ENCODE measurements at regions not wholly inside any gene's neighbourhood (a gene's known extent, or its start where the extent isn't known, plus 50 kb on each side); places are given as distances from the start of the nearest gene placed in this dataset.
"Not testable (repeated sequence)": the region's sequence is repeated elsewhere in the genome, so short reads cannot be mapped to it uniquely, and the experiment has no call there.

DNA sequence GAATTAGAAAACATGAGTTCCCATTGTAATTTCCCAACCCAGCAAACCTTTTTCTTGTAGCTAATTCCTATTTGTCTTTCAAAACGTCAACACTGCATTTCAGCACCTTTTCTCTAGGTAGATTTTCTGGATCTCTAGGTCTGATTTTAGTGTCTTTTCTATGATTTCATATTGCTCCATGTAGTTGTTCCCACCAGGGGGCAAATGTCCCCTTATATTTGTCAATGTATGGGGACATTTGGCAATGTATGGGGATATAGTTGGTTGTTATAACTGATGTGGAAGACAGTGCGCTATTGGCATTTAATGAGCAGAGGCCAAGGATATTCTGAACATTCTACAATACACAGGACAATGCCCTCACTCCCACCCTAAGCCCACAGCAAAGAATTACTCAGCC lies 273.9 kb upstream of the ADRA1B start:
- no peak for DNase-seq (ENCODE audit: low read depth in 2 of 2)

DNA sequence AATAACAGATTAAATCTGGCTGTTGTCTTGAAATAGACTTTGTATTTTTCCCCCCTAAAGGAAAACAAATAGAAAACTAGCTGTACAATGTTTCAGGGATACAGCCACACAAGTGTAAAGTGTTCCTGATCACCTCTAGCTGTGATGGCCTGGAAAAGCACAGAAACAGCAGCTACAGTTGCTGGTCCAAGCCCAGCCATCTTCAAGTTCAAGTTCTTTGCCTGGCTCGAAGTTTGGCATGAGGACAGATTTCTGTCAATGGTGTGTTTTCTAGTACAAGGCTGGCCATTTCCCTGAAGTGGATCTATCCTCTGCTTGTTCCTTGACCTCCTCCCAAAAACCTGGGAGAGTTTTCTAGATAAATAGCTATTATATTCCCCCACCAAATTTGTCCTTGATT lies 272.2 kb upstream of the ADRA1B start:
- DNase-seq (ENCODE audit: low read depth in 2 of 2) = no peak

DNA sequence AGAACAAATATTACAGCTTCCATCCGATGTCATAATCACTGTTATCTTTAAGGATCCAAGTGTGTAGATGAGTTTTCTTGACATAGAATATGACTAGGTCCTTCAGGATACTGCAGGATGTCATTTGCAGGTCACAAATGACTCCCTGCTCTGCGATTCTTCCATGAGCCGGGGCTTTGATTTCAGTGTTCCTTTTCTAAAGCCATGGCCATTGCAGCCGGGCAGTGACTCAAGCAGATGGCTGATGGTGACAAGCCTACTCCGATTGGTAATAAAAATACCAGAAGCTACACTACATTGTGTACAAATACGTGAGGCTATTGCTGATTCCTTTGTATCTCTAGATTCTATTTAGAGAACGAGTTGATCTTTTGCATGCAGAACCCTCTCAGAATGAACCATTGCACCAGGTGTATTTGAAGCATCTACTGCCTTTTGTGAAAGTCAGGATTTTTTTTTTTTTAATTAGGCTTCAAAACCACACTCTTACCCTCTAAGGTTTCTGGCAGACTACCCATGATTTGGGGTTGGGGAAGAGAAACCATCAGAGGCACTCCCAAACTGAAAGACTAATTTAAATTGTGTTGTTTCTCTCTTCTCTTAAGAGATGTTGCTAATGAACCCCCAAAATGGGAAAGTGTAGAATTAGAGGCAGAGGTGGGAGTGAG lies 271.0 kb upstream of the ADRA1B start:
- DNase-seq (ENCODE audit: low read depth in 2 of 2) = no peak

DNA sequence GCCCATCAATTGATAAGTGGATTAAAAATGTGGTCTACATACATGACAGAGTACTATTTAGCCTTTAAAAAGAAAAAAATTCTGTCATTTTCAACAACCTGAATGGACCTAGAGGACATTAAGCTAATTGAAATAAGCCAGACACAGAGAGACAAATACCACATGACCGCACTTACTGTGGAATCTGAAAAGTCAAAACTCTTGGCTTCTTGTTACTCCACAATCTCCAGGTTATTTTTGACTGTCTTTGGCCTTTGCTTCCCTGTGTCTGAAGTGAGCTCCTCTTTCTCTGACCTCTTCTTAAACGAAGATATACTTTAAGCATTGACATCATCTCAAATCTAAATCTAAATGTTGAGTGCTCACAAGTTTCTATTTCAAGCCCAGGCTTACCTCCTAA lies 265.5 kb upstream of the ADRA1B start:
- no peak for DNase-seq (ENCODE audit: low read depth in 2 of 2)

DNA sequence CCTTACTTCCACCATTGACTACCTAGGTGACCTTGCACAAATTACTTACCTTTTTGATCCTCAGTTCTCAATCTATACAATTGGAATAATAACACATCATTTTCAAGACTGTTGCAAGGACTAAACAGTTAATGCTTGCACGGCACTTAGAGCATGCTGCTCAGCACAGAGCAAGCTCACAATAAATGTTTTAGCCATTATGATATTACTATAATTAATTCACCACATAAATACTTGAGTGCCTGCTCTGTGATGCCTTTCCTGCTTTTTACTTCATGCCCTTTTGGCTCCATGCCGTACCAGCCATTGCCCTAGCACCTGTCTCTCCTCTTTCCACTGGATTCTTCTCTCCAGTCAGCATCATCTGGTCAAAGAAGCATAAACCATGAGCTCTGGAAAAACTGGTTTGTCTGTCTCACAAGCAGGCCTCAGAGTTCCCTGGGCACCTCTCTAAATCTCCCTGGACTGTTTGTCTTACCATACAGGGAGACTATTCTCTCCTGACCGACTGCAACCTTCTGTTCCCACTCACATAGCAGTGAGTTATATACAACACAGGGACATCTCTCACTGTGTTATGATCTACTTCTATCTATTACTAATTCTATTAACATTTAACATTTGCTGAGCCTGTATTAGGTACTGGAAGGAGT lies 260.4 kb upstream of the ADRA1B start:
- DNase-seq (ENCODE audit: low read depth in 2 of 2) = no peak

DNA sequence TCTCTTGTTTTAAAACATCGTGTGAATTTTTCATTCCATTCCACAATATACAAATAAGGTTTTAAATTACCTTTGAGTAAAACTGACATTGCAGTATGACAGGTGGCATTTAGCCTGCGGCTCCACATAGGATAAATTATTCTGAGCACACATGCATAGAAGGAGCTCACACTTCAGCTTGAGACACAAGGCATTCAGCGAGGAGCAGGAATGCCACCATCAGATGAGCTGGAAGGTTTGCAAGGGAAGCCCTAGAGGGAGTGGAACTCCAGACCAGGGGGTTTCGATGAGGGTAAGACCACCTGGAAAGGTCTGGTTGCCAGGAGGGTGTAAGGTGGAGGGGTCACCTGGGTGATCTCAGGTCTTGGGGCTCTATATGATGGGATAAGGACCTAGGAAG lies 259.0 kb upstream of the ADRA1B start:
- no peak for DNase-seq (ENCODE audit: low read depth in 2 of 2)

DNA sequence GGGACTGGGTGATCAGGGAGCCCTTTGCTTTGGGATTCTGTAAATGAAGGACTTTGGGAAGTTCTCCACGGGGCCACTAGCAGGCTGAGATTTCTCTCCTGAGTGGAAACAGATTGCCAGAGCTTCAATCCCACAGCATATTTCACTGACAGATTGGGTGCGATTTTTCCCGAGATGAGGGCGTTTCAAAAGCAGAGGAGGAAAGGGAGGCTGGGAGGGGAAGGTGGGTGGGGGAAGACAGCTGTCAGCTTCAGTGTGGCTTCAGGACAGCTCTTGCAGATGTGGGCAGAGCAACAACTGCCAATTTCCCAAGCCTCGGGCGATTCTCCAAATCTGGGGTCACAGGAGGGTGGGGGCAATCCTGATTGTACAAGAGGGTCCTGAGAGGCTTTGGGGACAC lies 258.5 kb upstream of the ADRA1B start:
- DNase-seq (ENCODE audit: low read depth in 2 of 2) = no peak

DNA sequence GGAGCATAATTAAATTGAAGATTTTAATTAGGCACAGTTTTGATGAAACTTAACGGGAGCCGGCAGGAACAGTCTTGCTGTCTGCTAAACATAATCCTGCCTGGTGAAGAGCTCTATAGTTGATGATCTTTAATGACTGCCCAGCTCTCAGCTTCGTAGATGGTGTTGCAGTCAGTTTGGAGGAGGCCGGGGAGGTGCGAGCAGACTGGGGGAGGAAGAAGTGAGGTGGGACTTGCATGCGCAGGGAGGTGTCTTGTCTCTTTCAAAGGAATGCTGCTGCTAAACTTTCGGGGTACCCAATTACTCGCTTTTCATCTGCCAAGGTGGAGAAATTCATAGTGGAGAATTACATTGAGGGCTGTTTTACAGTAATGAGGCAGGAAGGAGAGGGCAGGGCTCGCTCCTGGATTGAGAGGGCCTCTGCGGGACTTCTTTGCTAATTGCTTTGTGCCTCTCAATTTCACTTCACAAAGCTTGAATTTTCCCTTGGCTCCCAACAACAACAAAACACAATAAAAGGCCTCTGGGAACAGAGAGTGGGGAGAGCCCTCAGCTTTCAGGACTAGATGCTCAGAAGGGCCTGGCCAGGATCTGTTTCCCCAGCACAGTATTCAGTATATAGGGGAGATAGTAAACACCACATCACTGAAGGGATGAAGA lies 257.9 kb upstream of the ADRA1B start:
- no peak for DNase-seq (ENCODE audit: low read depth in 2 of 2)

DNA sequence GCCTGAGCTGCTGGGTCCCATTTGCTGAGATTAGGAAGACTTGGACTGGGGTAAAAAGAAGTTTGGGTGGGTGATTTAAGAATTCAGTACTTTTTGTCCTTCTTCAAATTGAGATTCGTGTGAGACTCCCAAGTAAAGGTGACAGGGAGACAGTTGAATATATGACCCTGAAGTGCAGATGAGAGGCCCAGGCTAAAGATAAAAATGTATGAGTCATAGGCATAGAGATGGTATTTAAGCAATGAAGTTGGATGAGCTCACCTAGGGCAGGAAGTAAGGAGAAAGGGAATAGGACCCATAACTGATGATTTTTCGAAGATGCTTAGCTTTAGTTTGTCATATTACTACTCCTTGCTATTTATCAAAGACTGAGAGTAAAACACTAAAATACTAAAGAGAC lies 255.9 kb upstream of the ADRA1B start:
- DNase-seq (ENCODE audit: low read depth in 2 of 2) = no peak

DNA sequence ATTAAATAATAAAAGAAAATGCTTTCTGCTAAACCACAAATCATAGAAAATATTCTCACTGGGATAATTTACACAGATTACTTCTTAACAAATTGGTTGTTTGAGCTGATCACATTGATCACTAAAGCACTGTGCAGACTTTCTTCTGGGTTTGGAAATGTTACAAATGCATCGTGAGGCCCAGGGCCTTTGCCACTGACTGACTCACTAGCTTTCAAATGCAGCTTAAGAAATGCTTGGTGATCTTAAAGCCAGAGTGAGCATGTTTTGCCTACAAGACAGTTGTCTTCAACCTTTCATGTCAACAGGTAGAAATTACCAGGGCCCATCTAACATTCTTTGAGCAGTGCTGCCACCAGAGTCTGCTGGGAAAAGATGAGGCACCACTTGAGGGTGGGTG lies 252.3 kb upstream of the ADRA1B start:
- DNase-seq (ENCODE audit: low read depth in 2 of 2) = no peak

DNA sequence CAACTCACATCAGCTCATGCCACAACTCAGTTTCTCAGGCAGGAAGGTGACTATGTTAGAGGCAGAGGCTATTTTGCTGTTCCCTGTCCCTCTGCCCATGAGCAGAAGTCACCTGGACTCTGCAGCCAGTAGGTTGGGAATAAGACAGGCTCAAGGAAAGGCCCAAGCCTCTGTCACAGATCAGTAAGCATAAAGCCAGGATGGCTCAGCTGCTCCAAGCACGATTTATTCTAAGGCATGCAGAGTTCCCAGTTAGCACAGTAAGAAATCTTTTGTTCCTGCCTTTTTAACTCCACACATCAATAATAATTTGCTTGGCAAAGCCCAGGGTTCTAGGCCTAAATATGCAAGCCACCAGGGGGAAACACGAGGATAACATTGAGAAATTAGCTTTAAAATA lies 249.0 kb upstream of the ADRA1B start:
- no peak for DNase-seq (ENCODE audit: low read depth in 2 of 2)

DNA sequence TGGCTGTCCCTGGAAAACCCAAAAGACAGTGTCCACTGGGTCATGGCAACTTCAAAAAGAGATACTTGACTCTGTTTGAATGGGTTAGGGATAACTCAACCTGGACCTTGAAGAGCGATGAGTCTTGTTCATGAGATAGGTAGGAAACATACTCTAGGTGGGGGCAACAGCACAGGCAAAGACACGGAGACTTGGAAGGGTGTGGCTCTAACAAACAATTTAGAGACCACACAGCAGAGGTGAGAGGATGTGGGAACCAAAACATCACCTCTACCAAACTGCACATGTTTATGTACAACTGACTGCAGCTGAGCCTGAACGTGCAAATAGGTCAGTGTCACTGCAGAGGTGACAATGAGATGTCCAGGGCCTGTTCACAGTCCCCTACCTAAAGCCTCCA lies 247.7 kb upstream of the ADRA1B start:
- DNase-seq (ENCODE audit: low read depth in 2 of 2) = no peak

DNA sequence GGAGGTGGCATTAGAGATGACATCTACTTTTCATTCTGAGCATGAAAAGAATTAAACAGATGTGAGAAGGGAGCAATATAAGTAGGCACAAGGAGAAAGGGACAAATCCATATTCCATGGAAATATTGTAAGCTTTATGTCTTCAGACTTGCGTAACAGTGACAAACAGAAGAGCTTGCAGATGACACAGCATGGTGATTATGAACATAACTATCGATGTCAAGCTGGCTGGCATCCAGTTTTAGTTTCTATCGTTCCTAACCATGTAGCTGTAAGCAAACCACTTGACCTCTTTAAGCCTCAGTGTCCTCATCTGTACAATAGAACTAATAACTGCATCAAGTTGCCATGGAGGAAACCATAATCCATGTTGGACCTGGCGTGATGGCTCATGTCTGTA lies 246.7 kb upstream of the ADRA1B start:
- DNase-seq (ENCODE audit: low read depth in 2 of 2) = no peak

DNA sequence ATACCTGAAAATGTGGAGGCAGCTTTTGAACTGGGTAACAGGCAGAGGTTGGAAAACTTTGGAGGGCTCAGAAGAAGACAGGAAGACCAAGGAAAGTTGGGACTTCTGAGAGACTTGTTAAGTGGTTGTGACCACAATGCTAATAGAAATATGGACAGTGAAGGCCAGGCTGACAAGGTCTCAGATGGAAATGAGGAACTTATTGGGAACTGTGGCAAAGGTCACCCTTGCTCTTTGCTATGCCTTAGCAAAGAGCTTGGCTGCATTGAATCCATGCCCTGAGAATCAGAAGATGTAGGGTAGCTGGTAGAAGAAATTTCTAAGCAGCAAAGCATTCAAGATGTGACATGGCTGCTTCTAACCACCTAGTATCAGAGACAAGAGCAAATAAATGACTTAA lies 244.4 kb upstream of the ADRA1B start:
- no peak for DNase-seq (ENCODE audit: low read depth in 2 of 2)

DNA sequence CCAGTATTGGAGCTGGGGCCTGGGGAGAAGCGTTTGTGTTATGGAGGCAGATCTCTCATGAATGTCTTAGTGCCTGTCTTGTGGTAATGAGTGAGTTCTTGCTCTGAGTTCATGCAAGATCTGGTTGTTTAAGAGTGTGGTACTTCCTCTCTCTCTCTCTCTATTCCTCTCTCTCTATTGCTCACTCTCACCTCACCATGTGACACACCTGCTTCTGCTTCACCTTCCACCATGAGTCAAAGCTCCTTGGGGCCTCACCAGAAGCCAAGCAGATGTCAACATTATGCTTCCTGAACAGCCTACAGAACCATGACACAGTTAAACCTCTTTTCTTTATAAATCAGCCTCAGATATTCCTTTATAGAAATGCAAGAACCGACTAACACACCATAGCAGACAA lies 242.7 kb upstream of the ADRA1B start:
- DNase-seq (ENCODE audit: low read depth in 2 of 2) = no peak

DNA sequence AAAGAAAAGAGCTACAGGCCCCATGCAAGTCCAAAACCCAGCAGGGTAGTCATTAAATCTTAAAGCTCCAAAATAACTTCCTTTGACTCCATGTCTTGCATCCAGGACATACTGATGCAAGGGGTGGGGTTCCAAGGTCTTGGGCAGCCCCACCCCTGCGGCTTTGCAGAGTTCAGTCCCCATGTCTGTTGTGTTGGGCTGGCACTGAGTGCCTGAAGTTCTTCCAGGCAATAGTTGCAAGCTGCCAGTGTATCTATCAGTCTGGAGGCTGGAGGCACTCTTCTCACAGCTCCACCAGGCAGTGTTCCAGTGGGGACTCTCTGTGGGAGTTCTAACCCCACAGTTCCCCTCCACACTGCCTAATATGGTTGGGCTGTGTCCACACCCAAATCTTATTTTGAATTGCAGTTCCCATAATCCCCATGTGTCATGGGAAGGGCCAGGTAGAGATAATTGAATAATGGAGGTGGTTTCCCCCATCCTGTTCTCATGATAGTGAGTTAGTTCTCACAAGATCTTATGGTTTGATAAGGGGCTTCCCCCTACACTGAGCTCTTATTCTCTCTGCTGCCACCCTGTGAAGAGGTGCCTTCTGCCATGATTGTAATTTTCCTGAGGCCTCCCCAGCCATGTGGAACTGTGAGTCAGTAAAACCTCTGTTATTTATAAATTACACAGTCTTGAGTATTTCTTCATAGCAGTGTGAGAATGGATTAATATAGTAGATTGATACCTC lies 237.5 kb upstream of the ADRA1B start:
- DNase-seq (ENCODE audit: low read depth in 2 of 2) = no peak

DNA sequence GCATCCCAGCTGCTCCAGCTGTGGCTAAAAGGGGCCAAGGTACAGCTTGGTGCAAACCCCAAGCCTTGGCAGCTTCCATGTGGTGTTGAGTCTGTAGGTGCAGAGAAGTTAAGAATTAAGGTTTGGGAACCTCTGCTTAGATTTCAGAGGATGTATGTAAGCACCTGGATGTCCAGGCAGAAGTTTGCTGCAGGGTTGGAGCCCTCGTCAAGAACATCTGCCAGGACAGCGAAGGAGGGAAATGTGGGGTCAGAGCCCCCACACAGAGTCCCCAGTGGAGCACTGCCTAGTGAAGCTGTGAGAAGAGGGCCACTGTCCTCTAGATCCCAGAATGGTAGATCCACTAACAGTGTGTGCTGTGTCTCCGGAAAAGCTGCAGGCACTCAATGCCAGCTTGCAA lies 236.2 kb upstream of the ADRA1B start:
- DNase-seq (ENCODE audit: low read depth in 2 of 2) = no peak

DNA sequence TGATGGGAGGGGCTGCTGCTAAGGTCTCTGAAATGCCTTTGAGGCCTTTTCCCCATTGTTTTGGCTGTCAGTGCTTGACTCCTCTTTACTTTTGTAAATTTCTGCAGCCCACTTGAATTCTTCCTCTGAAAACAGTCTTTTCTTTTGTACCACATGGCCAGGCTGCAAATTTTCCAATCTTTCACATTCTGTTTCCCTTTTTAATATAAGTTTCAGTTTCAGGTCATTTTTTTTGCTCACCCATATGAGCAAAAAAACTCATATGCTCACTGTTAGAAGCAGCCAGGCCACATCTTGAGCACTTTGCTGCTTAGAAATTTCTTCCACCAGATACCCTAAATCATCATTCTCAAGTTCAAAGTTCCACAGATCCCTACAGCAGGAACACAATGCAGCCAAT lies 234.6 kb upstream of the ADRA1B start:
- DNase-seq (ENCODE audit: low read depth in 2 of 2) = no peak

DNA sequence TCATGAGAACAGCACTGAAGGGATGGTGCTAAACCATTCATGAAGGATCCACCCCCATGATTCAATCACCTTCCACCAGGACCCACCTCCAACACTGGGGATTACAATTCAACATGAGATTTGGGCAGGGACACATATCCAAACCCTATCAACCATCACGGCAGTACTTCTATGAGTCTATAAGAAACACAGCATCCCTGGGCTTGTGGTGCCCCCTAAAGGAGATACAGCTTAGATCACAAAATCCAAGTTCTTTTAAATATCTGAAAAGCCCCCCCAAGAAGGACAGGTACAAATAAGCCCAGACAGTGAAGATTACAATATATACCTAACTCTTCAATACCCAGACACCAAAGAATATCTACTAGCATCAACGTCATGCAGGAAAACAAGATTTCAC lies 233.7 kb upstream of the ADRA1B start:
- no peak for DNase-seq (ENCODE audit: low read depth in 2 of 2)

DNA sequence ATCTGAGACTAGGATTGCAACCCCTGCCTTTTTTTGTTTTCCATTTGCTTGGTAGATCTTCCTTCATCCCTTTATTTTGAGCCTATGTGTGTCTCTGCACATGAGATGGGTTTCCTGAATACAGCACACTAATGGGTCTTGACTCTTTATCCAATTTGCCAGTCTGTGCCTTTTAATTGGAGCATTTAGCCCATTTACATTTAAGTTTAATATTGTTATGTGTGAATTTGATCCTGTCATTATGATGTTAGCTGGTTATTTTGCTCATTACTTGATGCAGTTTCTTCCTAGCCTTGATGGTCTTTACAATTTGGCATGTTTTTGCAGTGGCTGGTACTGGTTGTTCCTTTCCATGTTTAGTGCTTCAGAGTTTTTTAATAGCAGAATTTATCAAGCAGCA lies 228.4 kb upstream of the ADRA1B start:
- not testable (repeated sequence) for DNase-seq (ENCODE audit: low read depth in 2 of 2)

DNA sequence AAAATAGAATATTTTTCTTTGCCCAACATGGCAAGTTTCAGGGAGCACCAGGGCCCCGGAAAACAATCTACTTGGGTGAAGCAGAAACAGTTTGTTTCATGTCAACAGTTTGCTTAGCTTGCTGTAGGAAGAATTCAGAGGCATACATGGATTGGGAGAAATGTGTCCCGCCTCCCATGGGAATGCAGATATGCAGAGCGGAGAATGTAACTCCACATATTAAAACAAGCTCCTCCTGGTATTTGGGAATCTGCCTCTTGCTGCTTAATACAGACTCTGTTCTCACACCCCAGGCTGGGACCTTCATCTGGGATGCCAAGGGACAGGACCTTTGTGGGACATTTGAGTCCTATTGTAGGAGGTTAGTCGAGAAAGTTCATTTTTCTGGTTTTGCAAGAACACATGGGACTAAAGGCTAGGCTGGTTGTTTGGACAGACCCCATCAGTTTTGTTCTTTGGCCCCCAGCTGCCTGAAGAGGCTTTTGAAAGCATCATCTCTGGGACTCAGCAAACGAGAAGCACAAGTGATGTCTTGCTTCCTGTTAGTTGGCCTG lies 220.5 kb upstream of the ADRA1B start:
- no peak for DNase-seq (ENCODE audit: low read depth in 2 of 2)

DNA sequence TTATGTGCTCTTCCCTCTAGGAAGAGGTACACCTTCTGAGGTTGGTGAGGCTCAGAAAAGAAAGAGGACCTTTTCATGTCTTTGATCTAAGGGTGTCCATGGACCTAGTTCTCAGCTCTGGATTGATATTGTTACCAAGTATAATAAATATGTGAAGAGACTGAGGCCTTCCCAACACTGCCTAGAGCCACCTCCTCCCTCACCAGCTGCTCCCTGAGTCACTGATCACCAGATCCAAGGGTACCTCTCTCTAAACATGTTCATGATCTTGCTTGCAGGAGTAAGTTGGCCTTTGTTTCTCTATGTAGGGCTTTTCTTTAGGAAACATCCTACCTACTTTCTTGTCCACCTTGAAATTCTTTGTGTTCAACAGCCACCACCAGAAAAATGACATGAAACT lies 218.8 kb upstream of the ADRA1B start:
- DNase-seq (ENCODE audit: low read depth in 2 of 2) = no peak

DNA sequence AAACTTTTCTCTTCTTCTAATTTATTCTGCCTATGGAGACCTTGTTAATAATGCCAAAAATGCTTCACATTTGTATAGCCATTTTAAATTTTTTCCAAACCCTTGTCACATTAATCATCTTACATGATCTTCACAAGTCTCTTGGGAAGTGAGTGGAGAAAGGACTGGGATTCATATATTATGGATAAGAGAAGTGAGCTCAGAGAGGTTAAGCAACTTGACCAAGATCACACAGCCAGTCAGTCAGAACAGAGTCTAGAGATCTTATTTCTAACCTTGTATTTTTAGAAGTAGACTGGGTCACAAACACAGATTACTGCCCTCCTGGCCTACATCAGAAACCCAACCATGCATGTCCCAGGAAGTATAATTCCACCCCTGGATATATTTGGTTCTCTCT lies 218.0 kb upstream of the ADRA1B start:
- DNase-seq (ENCODE audit: low read depth in 2 of 2) = no peak

All from activated CD8-positive, alpha-beta memory T cell treated with anti-CD3 and anti-CD28 coated beads for 4 hours (primary cell).